IMR-90 (cell line): ENCODE measurements at regions not wholly inside any gene's neighbourhood (a gene's known extent, or its start where the extent isn't known, plus 50 kb on each side); places are given as distances from the start of the nearest gene placed in this dataset.

ENCODE experiments used
- ATAC-seq: fragments of 200-7000 bp; cut with Tn5 transposase; 2 replicates; pipeline ENCODE4 v1.9.1; 2020; ENCODE audit warnings: low read depth, mild to moderate bottlenecking, moderate library complexity
- BruUV-seq: library from RNA; stranded (reverse); fragments of 400-500 nt; replicated peaks from 2 replicates; lab custom pipeline; 2021; lab: Mats Ljungman, UMichigan
- CTCF ChIA-PET: fragments of 300-600 bp; formaldehyde crosslinking; extraction: SDS; loops from one replicate; lab custom pipeline; 2021; ENCODE audit warnings: antibody characterized with exemption; lab: Yijun Ruan, JAX
- POLR2A ChIA-PET: fragments of 300-600 bp; sonication (Branson Sonifier 250); formaldehyde crosslinking; loops from one replicate; lab custom pipeline; 2022; ENCODE audit warnings: antibody characterized with exemption; ENCODE audit not compliant: unreplicated experiment; lab: Charles Lee
- DNase-seq: peaks from one replicate; pipeline ENCODE4 v3.0.0; 2013
- H2AFZ ChIP-seq: replicated peaks from 2 replicates; pipeline ENCODE3; 2013; ENCODE audit warnings: low read length, mild to moderate bottlenecking; ENCODE audit not compliant: poor library complexity
- H2AK5ac ChIP-seq: 2 replicates; pipeline ENCODE4 v1.6.1; 2013; ENCODE audit warnings: low read depth, low read length, inconsistent platforms
- H2AK9ac ChIP-seq: replicated peaks from 2 replicates; pipeline ENCODE3; 2013; ENCODE audit warnings: mild to moderate bottlenecking, low read depth, low read length, moderate library complexity; ENCODE audit not compliant: poor library complexity
- H2BK120ac ChIP-seq: 2 replicates; pipeline ENCODE4 v1.6.1; 2013; ENCODE audit warnings: low read depth, low read length, inconsistent platforms
- H2BK15ac ChIP-seq: 3 replicates; pipeline ENCODE4 v1.6.1; 2013; ENCODE audit warnings: low read depth, low read length, inconsistent platforms
- H2BK20ac ChIP-seq: 2 replicates; pipeline ENCODE4 v1.6.1; 2013; ENCODE audit warnings: low read depth, mild to moderate bottlenecking, inconsistent platforms, low read length, moderate library complexity
- H2BK5ac ChIP-seq: 2 replicates; pipeline ENCODE4 v1.6.1; 2013; ENCODE audit warnings: mild to moderate bottlenecking, low read depth, low read length, inconsistent platforms; ENCODE audit not compliant: poor library complexity, severe bottlenecking
- H3K14ac ChIP-seq: replicated peaks from 2 replicates; pipeline ENCODE4 v1.6.1; 2013; ENCODE audit warnings: low read depth, low read length, inconsistent platforms
- H3K18ac ChIP-seq: 2 replicates; pipeline ENCODE4 v1.6.1; 2013; ENCODE audit warnings: low read depth, low read length, control low read depth
- H3K23ac ChIP-seq: 2 replicates; pipeline ENCODE4 v1.6.1; 2013; ENCODE audit warnings: low read depth, low read length, inconsistent platforms
- H3K27ac ChIP-seq: 2 replicates; pipeline ENCODE4 v1.5.1; 2013; ENCODE audit warnings: mild to moderate bottlenecking, control low read depth, low read length; ENCODE audit not compliant: insufficient read depth
- H3K27me3 ChIP-seq: 2 replicates; pipeline ENCODE4 v1.6.1; 2013; ENCODE audit warnings: low read length; ENCODE audit not compliant: control insufficient read depth, insufficient read depth
- H3K36me3 ChIP-seq: 2 replicates; pipeline ENCODE4 v1.6.1; 2013; ENCODE audit warnings: low read length, mixed read lengths; ENCODE audit not compliant: control insufficient read depth, insufficient read depth
- H3K4ac ChIP-seq: 2 replicates; pipeline ENCODE4 v1.6.1; 2013; ENCODE audit warnings: low read depth, low read length, inconsistent platforms
- H3K4me1 ChIP-seq: 2 replicates; pipeline ENCODE4 v1.6.1; 2013; ENCODE audit warnings: low read length, mixed read lengths; ENCODE audit not compliant: control insufficient read depth, insufficient read depth
- H3K4me2 ChIP-seq: 2 replicates; pipeline ENCODE4 v1.6.1; 2013; ENCODE audit warnings: low read depth, mild to moderate bottlenecking, control low read depth, low read length, moderate library complexity
- H3K4me3 ChIP-seq: 2 replicates; pipeline ENCODE4 v1.5.1; 2013; ENCODE audit warnings: low read depth, mild to moderate bottlenecking, control low read depth, low read length, moderate library complexity; ENCODE audit not compliant: insufficient read depth
- H3K56ac ChIP-seq: 2 replicates; pipeline ENCODE4 v1.6.1; 2013; ENCODE audit warnings: low read length, inconsistent platforms; ENCODE audit not compliant: insufficient read depth; ENCODE audit errors: extremely low read depth
- H3K79me1 ChIP-seq, 2 experiments: 2 replicates each; pipeline ENCODE4 v1.6.1; 2013; ENCODE audit warnings: low read length in 2 of 2, inconsistent platforms in 1 of 2, low read depth in 1 of 2
- H3K9ac ChIP-seq: 2 replicates; pipeline ENCODE4 v1.6.1; 2013; ENCODE audit warnings: low read depth, low read length, control low read depth
- H3K9me1 ChIP-seq: 2 replicates; pipeline ENCODE4 v1.6.1; 2013; ENCODE audit warnings: low read length, inconsistent platforms; ENCODE audit not compliant: insufficient read depth
- H3K9me3 ChIP-seq: 2 replicates; pipeline ENCODE4 v1.6.1; 2013; ENCODE audit warnings: low read length; ENCODE audit not compliant: control insufficient read depth, insufficient read depth
- H4K20me1 ChIP-seq: 2 replicates; pipeline ENCODE4 v1.6.1; 2013; ENCODE audit warnings: low read length, inconsistent platforms; ENCODE audit not compliant: insufficient read depth
- H4K5ac ChIP-seq: 2 replicates; pipeline ENCODE4 v1.6.1; 2013; ENCODE audit warnings: mild to moderate bottlenecking, low read depth, low read length, control low read depth
- H4K8ac ChIP-seq, 2 experiments: 2 replicates each; pipeline ENCODE4 v1.6.1; 2013; ENCODE audit warnings: low read depth in 2 of 2, low read length in 2 of 2, control low read depth in 1 of 2, inconsistent platforms in 1 of 2
- H4K91ac ChIP-seq: 2 replicates; pipeline ENCODE4 v1.6.1; 2013; ENCODE audit warnings: low read depth, low read length, inconsistent platforms; ENCODE audit not compliant: insufficient read depth
- BHLHE40 ChIP-seq: fragments of 150-350 bp; IDR thresholded peaks from 2 replicates; pipeline ENCODE4 v1.6.1; 2016; ENCODE audit warnings: mild to moderate bottlenecking, low read depth, low read length
- CEBPB ChIP-seq: IDR thresholded peaks from 2 replicates; pipeline ENCODE4 v1.6.1; 2012; ENCODE audit warnings: low read depth, low read length, improper control_type of control experiment
- CHD1 ChIP-seq: IDR thresholded peaks from 2 replicates; pipeline ENCODE4 v1.6.1; 2012; ENCODE audit warnings: low read depth, low read length, improper control_type of control experiment
- CTCF ChIP-seq: conservative IDR thresholded peaks from 2 replicates; pipeline ENCODE4 v1.5.1; 2012; ENCODE audit warnings: mild to moderate bottlenecking, low read depth, low read length, improper control_type of control experiment
- ELK1 ChIP-seq: fragments of 150-350 bp; IDR thresholded peaks from 2 replicates; pipeline ENCODE4 v1.6.1; 2016; ENCODE audit warnings: low read depth, mild to moderate bottlenecking, low read length, moderate library complexity, borderline replicate concordance
- FOS ChIP-seq: fragments of 150-350 bp; IDR thresholded peaks from 2 replicates; pipeline ENCODE4 v1.6.1; 2016; ENCODE audit warnings: low read depth, low read length
- MAFK ChIP-seq: IDR thresholded peaks from 2 replicates; pipeline ENCODE4 v1.6.1; 2012; ENCODE audit warnings: low read depth, low read length, improper control_type of control experiment
- MAZ ChIP-seq: IDR thresholded peaks from 2 replicates; pipeline ENCODE4 v1.6.1; 2012; ENCODE audit warnings: low read depth, mild to moderate bottlenecking, low read length, improper control_type of control experiment, moderate library complexity, borderline replicate concordance
- MXI1 ChIP-seq: IDR thresholded peaks from 2 replicates; pipeline ENCODE4 v1.6.1; 2012; ENCODE audit warnings: low read depth, mild to moderate bottlenecking, low read length, moderate library complexity, borderline replicate concordance
- NFE2L2 ChIP-seq: fragments of 150-350 bp; IDR thresholded peaks from 2 replicates; pipeline ENCODE4 v1.6.1; 2016; ENCODE audit warnings: low read depth, mild to moderate bottlenecking, low read length
- POLR2A ChIP-seq: IDR thresholded peaks from 2 replicates; pipeline ENCODE4 v1.6.1; 2012; ENCODE audit warnings: mild to moderate bottlenecking, low read depth, low read length
- RAD21 ChIP-seq: IDR thresholded peaks from 2 replicates; pipeline ENCODE4 v1.6.1; 2012; ENCODE audit warnings: low read length, improper control_type of control experiment
- RCOR1 ChIP-seq: IDR thresholded peaks from 2 replicates; pipeline ENCODE4 v1.6.1; 2012; ENCODE audit warnings: mild to moderate bottlenecking, low read length, improper control_type of control experiment; ENCODE audit not compliant: insufficient replicate concordance
- RFX5 ChIP-seq: IDR thresholded peaks from 2 replicates; pipeline ENCODE4 v1.8.0; 2012; ENCODE audit warnings: low read depth, mild to moderate bottlenecking, low read length, moderate library complexity
- SMC3 ChIP-seq: fragments of 150-350 bp; IDR thresholded peaks from 2 replicates; pipeline ENCODE4 v1.6.1; 2016; ENCODE audit warnings: low read depth, mild to moderate bottlenecking, antibody characterized with exemption, low read length, moderate library complexity
- WGBS, 2 experiments: methylation state at CpG; one replicate each; pipeline versions ENCODE4 v1.1.5 to v1.1.7; 2013; ENCODE audit warnings: missing lambda C conversion rate in 2 of 2; ENCODE audit not compliant: insufficient read length in 1 of 2; ENCODE audit errors: extremely low coverage in 2 of 2; 5-methylcytosine and 5-hydroxymethylcytosine counted together
- dilution Hi-C: fragments of 300-500 bp; cut with HindIII; formaldehyde crosslinking; loops from one replicate; pipeline ENCODE4 v1.14.3; 2018; ENCODE audit warnings: low sequenced_read_pairs; ENCODE audit not compliant: unreplicated experiment
- in situ Hi-C: fragments of 300-500 bp; cut with MboI; formaldehyde crosslinking; loops from 3 replicates; pipeline ENCODE4 v1.14.3; 2019; ENCODE audit warnings: low sequenced_read_pairs, inconsistent platforms, mixed read lengths
- intact Hi-C: fragments of 100-400 bp; cut with micrococcal nuclease; formaldehyde crosslinking; loops from 2 replicates; pipeline ENCODE4 v1.10.0; 2022
- TF ChIP-seq, protein P1 (sequence below): fragments of 150-350 bp; IDR thresholded peaks from 2 replicates; pipeline ENCODE4 v1.6.1; 2017; ENCODE audit warnings: mild to moderate bottlenecking, antibody characterized with exemption, low read length, low read depth

GRCh38 chr13:69485991-69486592, 621.5 kb upstream of the ATXN8OS start:
- Histone ChIP-seq H3K4me2 (no peak overlapping the region), H3K27me3 (no peaks in the 10 kb centered on the region), H3K79me1 (no peaks in the 10 kb centered on the region), H3K36me3 (no peaks in the 10 kb centered on the region), H4K5ac (no peak overlapping the region), H4K8ac (no peak overlapping the region), H3K4me3 (no peak overlapping the region), H2AFZ (no peak overlapping the region), H2BK20ac (no peak overlapping the region), H3K14ac (no peak overlapping the region), H3K4ac (no peak overlapping the region), H2BK15ac (no peak overlapping the region), H3K18ac (no peak overlapping the region), H4K20me1 (no peaks in the 10 kb centered on the region), H3K9me1 (no peaks in the 10 kb centered on the region), H2BK5ac (no peak overlapping the region), H3K9me3 (peaks cover 3% of the 10 kb centered on the region; the same call in 1 of the 2 replicates), H2AK9ac (no peak overlapping the region), H4K91ac (no peak overlapping the region), H3K56ac (no peak overlapping the region), H2AK5ac (no peak overlapping the region), H2BK120ac (no peak overlapping the region), H3K23ac (no peak overlapping the region), H3K27ac (no peak overlapping the region), H3K9ac (no peak overlapping the region), H3K4me1 (no peaks in the 10 kb centered on the region)
- ATAC-seq (no peak), DNase-seq (no peak)
- in situ Hi-C loops (no loop called here), intact Hi-C loops (no loop called here), dilution Hi-C loops (no loop called here)
- TF ChIP-seq MAFK (no peak), FOS (no peak), MAZ (no peak), RCOR1 (no peak), NFE2L2 (no peak), CHD1 (no peak), MXI1 (no peak), CTCF (no peak), CEBPB (no peak), BHLHE40 (no peak), RAD21 (no peak), SMC3 (no peak), ELK1 (no peak), RFX5 (no peak), POLR2A (no peak)
- TF ChIP-seq, protein P1, sequence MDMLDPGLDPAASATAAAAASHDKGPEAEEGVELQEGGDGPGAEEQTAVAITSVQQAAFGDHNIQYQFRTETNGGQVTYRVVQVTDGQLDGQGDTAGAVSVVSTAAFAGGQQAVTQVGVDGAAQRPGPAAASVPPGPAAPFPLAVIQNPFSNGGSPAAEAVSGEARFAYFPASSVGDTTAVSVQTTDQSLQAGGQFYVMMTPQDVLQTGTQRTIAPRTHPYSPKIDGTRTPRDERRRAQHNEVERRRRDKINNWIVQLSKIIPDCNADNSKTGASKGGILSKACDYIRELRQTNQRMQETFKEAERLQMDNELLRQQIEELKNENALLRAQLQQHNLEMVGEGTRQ = no peak
- no CpG with 5 or more reads among the region's 4 CpGs for WGBS, 2 experiments
- CTCF ChIA-PET = no interaction called here
- no TSS peak for BruUV-seq
- POLR2A ChIA-PET = no interaction called here
